Vagina (tissue), 2 donors: ENCODE measurements at regions not wholly inside any gene's neighbourhood (a gene's known extent, or its start where the extent isn't known, plus 50 kb on each side); places are given as distances from the start of the nearest gene placed in this dataset.

Experiments used
- CTCF ChIP-seq, 3 experiments: fragments of 450-650 bp in 2 of 3; fragments of 200-600 bp in 1 of 3; sonication (generic) in 1 of 3; IDR thresholded peaks; one replicate each; pipeline ENCODE4 v1.5.1; 2017 to 2019; ENCODE audit warnings: antibody characterized with exemption in 3 of 3, mild to moderate bottlenecking in 2 of 3, moderate library complexity in 2 of 3
- POLR2A ChIP-seq, 2 donors: fragments of 450-650 bp; IDR thresholded peaks; one replicate each; pipeline ENCODE4 v1.6.1; 2017; ENCODE audit warnings: antibody characterized with exemption in 2 of 2, mild to moderate bottlenecking in 2 of 2, moderate library complexity in 2 of 2
- POLR2AphosphoS5 ChIP-seq, 2 donors: sonication (generic); formaldehyde crosslinking; IDR thresholded peaks; one replicate each; pipeline ENCODE4 v1.9.0; 2017; ENCODE audit warnings: antibody characterized with exemption in 2 of 2, mild to moderate bottlenecking in 2 of 2, low read depth in 1 of 2; ENCODE audit not compliant: insufficient read depth in 1 of 2

GRCh38 chr2:71832388-71832787 is 315.3 kb downstream of the CYP26B1 start:
- TF ChIP-seq CTCF (IDR thresholded peaks at IDR 0.05), result no peak
- no peak for TF ChIP-seq POLR2A (IDR thresholded peaks at IDR 0.05)
- TF ChIP-seq POLR2AphosphoS5 (IDR thresholded peaks at IDR 0.05; ENCODE audit: insufficient read depth in 1 of 2, low read depth in 1 of 2), result no peak
